OCI-LY1 (cell line): ENCODE measurements at regions not wholly inside any gene's neighbourhood (a gene's known extent, or its start where the extent isn't known, plus 50 kb on each side); places are given as distances from the start of the nearest gene placed in this dataset.

Experiments
- H2AFZ ChIP-seq: fragments of 200-600 bp; sonication (generic), shearing (Covaris generic); 2 replicates; pipeline ENCODE4 v1.6.0; 2014; ENCODE audit warnings: antibody characterized with exemption, mild to moderate bottlenecking, low read length
- H3F3A ChIP-seq: fragments of 200-600 bp; sonication (generic), shearing (Covaris generic); 2 replicates; pipeline ENCODE4 v1.6.0; 2014; ENCODE audit warnings: mild to moderate bottlenecking, antibody characterized with exemption, low read length, moderate library complexity; ENCODE audit not compliant: insufficient read depth
- H3K27ac ChIP-seq: fragments of 200-600 bp; sonication (generic); 2 replicates; pipeline ENCODE4 v1.5.1; 2014; ENCODE audit warnings: low read length, mixed run types, mild to moderate bottlenecking, low read depth; ENCODE audit not compliant: poor library complexity, severe bottlenecking
- H3K27me3 ChIP-seq: fragments of 200-600 bp; sonication (generic); 2 replicates; pipeline ENCODE4 v1.6.0; 2014; ENCODE audit warnings: antibody characterized with exemption, mild to moderate bottlenecking, low read length, moderate library complexity; ENCODE audit not compliant: insufficient read depth
- H3K36me3 ChIP-seq: fragments of 200-600 bp; sonication (generic); 2 replicates; pipeline ENCODE4 v1.6.1; 2014; ENCODE audit warnings: mild to moderate bottlenecking, antibody characterized with exemption, low read length, moderate library complexity, mixed read lengths; ENCODE audit not compliant: insufficient read depth
- H3K4me1 ChIP-seq: fragments of 200-600 bp; sonication (generic); 2 replicates; pipeline ENCODE4 v1.5.1; 2014; ENCODE audit warnings: mild to moderate bottlenecking, low read length, moderate library complexity; ENCODE audit not compliant: insufficient read depth, severe bottlenecking
- H3K4me2 ChIP-seq: fragments of 200-600 bp; sonication (generic), shearing (Covaris generic); 2 replicates; pipeline ENCODE4 v1.6.1; 2014; ENCODE audit warnings: low read length
- H3K4me3 ChIP-seq: fragments of 200-600 bp; sonication (generic); 2 replicates; pipeline ENCODE4 v1.5.1; 2014; ENCODE audit warnings: low read length, low read depth, mild to moderate bottlenecking, mixed read lengths; ENCODE audit not compliant: poor library complexity, severe bottlenecking
- H3K79me2 ChIP-seq: fragments of 200-600 bp; shearing (Covaris generic); 2 replicates; pipeline ENCODE4 v1.6.1; 2016; ENCODE audit warnings: mixed run types, low read length, mixed read lengths; ENCODE audit not compliant: insufficient read depth
- H3K9ac ChIP-seq: fragments of 200-600 bp; sonication (generic), shearing (Covaris generic); 2 replicates; pipeline ENCODE4 v1.6.1; 2014; ENCODE audit warnings: mild to moderate bottlenecking, low read length, mixed read lengths
- H3K9me2 ChIP-seq: fragments of 200-600 bp; sonication (generic), shearing (Covaris generic); 2 replicates; pipeline ENCODE4 v1.6.1; 2014; ENCODE audit warnings: low read depth, mild to moderate bottlenecking, low read length, mixed read lengths
- H3K9me3 ChIP-seq: fragments of 200-600 bp; shearing (Covaris generic); 2 replicates; pipeline ENCODE4 v1.6.1; 2014; ENCODE audit warnings: low read length, mixed read lengths
- H4K20me1 ChIP-seq: fragments of 200-600 bp; sonication (generic), shearing (Covaris generic); 2 replicates; pipeline ENCODE4 v1.6.0; 2016; ENCODE audit warnings: mild to moderate bottlenecking, low read length; ENCODE audit not compliant: insufficient read depth
- EZH2 ChIP-seq: fragments of 200-600 bp; sonication (generic), shearing (Covaris generic); IDR thresholded peaks from 2 replicates; pipeline ENCODE4 v1.8.0; 2017; ENCODE audit warnings: borderline replicate concordance, mixed run types, mild to moderate bottlenecking, antibody characterized with exemption, low read length, moderate library complexity, mixed read lengths
- TF ChIP-seq, protein P1 (sequence below): fragments of 200-600 bp; sonication (generic), shearing (Covaris generic); IDR thresholded peaks from 2 replicates; pipeline ENCODE4 v1.5.1; 2017; ENCODE audit warnings: mild to moderate bottlenecking, antibody characterized with exemption, low read length, moderate library complexity, mixed read lengths

DNA sequence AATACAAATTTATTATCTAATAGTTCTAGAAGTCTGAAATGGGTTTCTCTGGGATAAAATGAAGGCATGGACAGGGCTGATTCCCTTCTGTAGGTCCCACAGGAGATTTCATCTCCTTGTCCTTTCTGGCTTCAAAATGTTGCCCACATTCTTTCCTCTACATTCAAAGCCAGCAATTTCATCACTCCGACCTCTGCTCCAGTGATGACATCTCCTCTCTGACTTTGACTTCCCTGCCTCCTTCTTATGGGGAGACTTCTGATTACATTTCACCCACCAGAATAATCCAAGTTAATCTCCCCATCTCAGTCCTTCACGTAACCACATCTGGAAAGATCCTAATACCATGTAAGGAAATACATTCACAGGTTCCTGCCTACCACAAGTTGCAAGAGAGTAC, 358.0 kb upstream of the C1orf87 start:
- H3K27ac ChIP-seq, result no peak overlapping the region
- H3K4me2 ChIP-seq, result no peak overlapping the region
- H3F3A ChIP-seq, result no peaks in the 10 kb centered on the region
- no peak overlapping the region for H2AFZ ChIP-seq
- H3K9ac ChIP-seq, result no peak overlapping the region
- no peak for TF ChIP-seq EZH2
- TF ChIP-seq, protein P1, sequence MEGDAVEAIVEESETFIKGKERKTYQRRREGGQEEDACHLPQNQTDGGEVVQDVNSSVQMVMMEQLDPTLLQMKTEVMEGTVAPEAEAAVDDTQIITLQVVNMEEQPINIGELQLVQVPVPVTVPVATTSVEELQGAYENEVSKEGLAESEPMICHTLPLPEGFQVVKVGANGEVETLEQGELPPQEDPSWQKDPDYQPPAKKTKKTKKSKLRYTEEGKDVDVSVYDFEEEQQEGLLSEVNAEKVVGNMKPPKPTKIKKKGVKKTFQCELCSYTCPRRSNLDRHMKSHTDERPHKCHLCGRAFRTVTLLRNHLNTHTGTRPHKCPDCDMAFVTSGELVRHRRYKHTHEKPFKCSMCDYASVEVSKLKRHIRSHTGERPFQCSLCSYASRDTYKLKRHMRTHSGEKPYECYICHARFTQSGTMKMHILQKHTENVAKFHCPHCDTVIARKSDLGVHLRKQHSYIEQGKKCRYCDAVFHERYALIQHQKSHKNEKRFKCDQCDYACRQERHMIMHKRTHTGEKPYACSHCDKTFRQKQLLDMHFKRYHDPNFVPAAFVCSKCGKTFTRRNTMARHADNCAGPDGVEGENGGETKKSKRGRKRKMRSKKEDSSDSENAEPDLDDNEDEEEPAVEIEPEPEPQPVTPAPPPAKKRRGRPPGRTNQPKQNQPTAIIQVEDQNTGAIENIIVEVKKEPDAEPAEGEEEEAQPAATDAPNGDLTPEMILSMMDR, result no peak
- no peaks in the 10 kb centered on the region for H3K4me1 ChIP-seq
- H3K9me3 ChIP-seq, result no peaks in the 10 kb centered on the region
- no peaks in the 10 kb centered on the region for H3K27me3 ChIP-seq
- H3K36me3 ChIP-seq, result no peaks in the 10 kb centered on the region
- H3K9me2 ChIP-seq, result no peaks in the 10 kb centered on the region
- H3K79me2 ChIP-seq, result no peaks in the 10 kb centered on the region
- no peaks in the 10 kb centered on the region for H4K20me1 ChIP-seq
- H3K4me3 ChIP-seq, result no peak overlapping the region

DNA sequence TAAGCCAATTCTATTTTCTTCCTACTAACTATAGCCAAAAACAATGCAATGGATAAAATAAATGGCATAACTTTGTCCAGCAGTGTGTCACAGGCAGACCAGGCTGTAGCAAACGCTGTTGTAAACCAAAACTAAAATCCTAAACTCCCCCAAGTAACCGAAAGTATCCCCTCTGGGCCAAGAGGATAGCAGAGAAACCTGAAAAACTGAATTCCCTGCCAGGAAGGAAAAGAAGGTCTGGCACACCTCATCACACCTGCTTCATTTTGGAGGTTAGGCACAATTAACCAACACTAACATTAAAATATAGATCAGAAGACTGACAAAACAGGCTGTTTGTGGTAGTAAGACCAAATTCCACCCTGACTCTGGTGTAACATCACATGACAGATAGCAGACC, 356.8 kb upstream of the C1orf87 start:
- no peaks in the 10 kb centered on the region for H3K79me2 ChIP-seq
- H3K4me3 ChIP-seq, result no peak overlapping the region
- no peaks in the 10 kb centered on the region for H3K9me3 ChIP-seq
- H4K20me1 ChIP-seq, result no peaks in the 10 kb centered on the region
- no peaks in the 10 kb centered on the region for H3K27me3 ChIP-seq
- H3F3A ChIP-seq, result no peaks in the 10 kb centered on the region
- H3K4me1 ChIP-seq, result no peaks in the 10 kb centered on the region
- no peaks in the 10 kb centered on the region for H3K36me3 ChIP-seq
- no peak overlapping the region for H3K9ac ChIP-seq
- H3K27ac ChIP-seq, result no peak overlapping the region
- no peaks in the 10 kb centered on the region for H3K9me2 ChIP-seq
- H2AFZ ChIP-seq, result no peak overlapping the region
- H3K4me2 ChIP-seq, result no peak overlapping the region
- no peak for TF ChIP-seq EZH2
- TF ChIP-seq, protein P1, result no peak

DNA sequence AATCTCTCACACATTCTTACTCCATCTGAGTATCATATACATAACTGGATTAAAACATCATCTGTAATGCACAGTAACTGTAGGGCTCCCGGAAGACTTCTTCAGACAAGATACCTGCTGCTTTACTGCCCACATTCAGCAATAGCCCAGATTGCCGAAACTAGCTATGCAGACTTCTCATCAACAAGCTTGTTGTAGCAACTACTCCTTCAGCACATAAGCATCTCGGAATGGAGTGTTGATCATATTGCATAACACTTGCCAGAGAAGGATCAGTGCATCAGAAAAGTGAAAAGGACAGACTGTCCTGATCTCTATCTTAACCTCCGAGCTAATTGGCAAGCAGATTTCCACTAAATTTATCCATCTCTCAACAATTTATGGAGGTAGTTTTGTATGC, 354.6 kb upstream of the C1orf87 start:
- Histone ChIP-seq H3K79me2 (no peaks in the 10 kb centered on the region), H3K4me2 (no peak overlapping the region), H3K9me3 (no peaks in the 10 kb centered on the region), H3K27me3 (no peaks in the 10 kb centered on the region), H3K36me3 (no peaks in the 10 kb centered on the region), H3K4me3 (no peak overlapping the region), H3K4me1 (no peaks in the 10 kb centered on the region), H4K20me1 (no peaks in the 10 kb centered on the region), H2AFZ (no peak overlapping the region), H3F3A (no peaks in the 10 kb centered on the region), H3K27ac (no peak overlapping the region), H3K9me2 (no peaks in the 10 kb centered on the region), H3K9ac (no peak overlapping the region)
- TF ChIP-seq EZH2, result no peak
- TF ChIP-seq, protein P1, result no peak
